PC-9 (cell line): ENCODE measurements at regions not wholly inside any gene's neighbourhood (a gene's known extent, or its start where the extent isn't known, plus 50 kb on each side); places are given as distances from the start of the nearest gene placed in this dataset.

ENCODE experiments used
- BruUV-seq: library from RNA; stranded (reverse); fragments of 400-500 nt; replicated peaks from 2 replicates; lab custom pipeline; 2021; lab: Mats Ljungman, UMichigan
- CTCF ChIA-PET: fragments of 300-600 bp; sonication (Branson Sonifier 250); formaldehyde crosslinking; loops from one replicate; lab custom pipeline; 2022; ENCODE audit warnings: antibody characterized with exemption; lab: Charles Lee
- POLR2A ChIA-PET: fragments of 300-600 bp; sonication (Branson Sonifier 250); formaldehyde crosslinking; loops from one replicate; lab custom pipeline; 2022; ENCODE audit warnings: antibody characterized with exemption; ENCODE audit not compliant: unreplicated experiment; lab: Charles Lee
- DNase-seq, 2 experiments: peaks; one replicate each; pipeline versions ENCODE4 v3.0.0 to v3.0.0-alpha.2; 2015 to 2022; ENCODE audit warnings: mixed read lengths in 1 of 2
- H2AFZ ChIP-seq: fragments of 200-600 bp; sonication (generic); 2 replicates; pipeline ENCODE4 v1.8.1; 2017; ENCODE audit warnings: antibody characterized with exemption
- H3F3A ChIP-seq: fragments of 200-600 bp; sonication (generic); 2 replicates; pipeline ENCODE4 v1.8.1; 2017; ENCODE audit warnings: antibody characterized with exemption, mild to moderate bottlenecking, low read depth; ENCODE audit not compliant: insufficient read depth
- H3K27ac ChIP-seq: fragments of 200-600 bp; sonication (generic); 2 replicates; pipeline ENCODE4 v1.6.1; 2016; ENCODE audit warnings: mixed run types
- H3K27me3 ChIP-seq: fragments of 200-600 bp; sonication (generic); 2 replicates; pipeline ENCODE4 v1.6.1; 2016; ENCODE audit warnings: low read depth, mixed run types; ENCODE audit not compliant: insufficient read depth
- H3K36me3 ChIP-seq: fragments of 200-600 bp; sonication (generic); 2 replicates; pipeline ENCODE4 v1.6.1; 2016; ENCODE audit warnings: low read depth, mixed run types
- H3K4me1 ChIP-seq: fragments of 200-600 bp; sonication (generic); replicated peaks from 2 replicates; pipeline ENCODE4 v1.6.1; 2016; ENCODE audit warnings: mixed run types; ENCODE audit not compliant: insufficient read depth
- H3K4me2 ChIP-seq: fragments of 200-600 bp; sonication (generic); 2 replicates; pipeline ENCODE4 v1.6.1; 2017; ENCODE audit warnings: mixed run types
- H3K4me3 ChIP-seq: fragments of 200-600 bp; sonication (generic); 2 replicates; pipeline ENCODE4 v1.6.1; 2016; ENCODE audit warnings: mixed run types
- H3K79me2 ChIP-seq: fragments of 200-600 bp; sonication (generic); 2 replicates; pipeline ENCODE4 v1.6.1; 2017; ENCODE audit warnings: low read depth, mixed run types
- H3K9me2 ChIP-seq: fragments of 200-600 bp; sonication (generic); 2 replicates; pipeline ENCODE4 v1.8.1; 2017; ENCODE audit warnings: mild to moderate bottlenecking; ENCODE audit not compliant: insufficient read depth
- H3K9me3 ChIP-seq: fragments of 200-600 bp; sonication (generic); 2 replicates; pipeline ENCODE4 v1.8.1; 2016; ENCODE audit warnings: low read depth; ENCODE audit not compliant: insufficient read depth
- H4K20me1 ChIP-seq: fragments of 200-600 bp; sonication (generic); 2 replicates; pipeline ENCODE4 v1.8.1; 2017; ENCODE audit not compliant: insufficient read depth
- CTCF ChIP-seq: fragments of 200-600 bp; sonication (generic); conservative IDR thresholded peaks from 2 replicates; pipeline ENCODE4 v1.6.1; 2017; ENCODE audit warnings: mixed run types, antibody characterized with exemption, mild to moderate bottlenecking, moderate library complexity
- EZH2 ChIP-seq: fragments of 200-600 bp; sonication (generic); IDR thresholded peaks from 2 replicates; pipeline ENCODE4 v1.8.0; 2017; ENCODE audit warnings: antibody characterized with exemption, low read depth
- intact Hi-C: fragments of 100-400 bp; cut with micrococcal nuclease; formaldehyde crosslinking; loops from one replicate; pipeline ENCODE4 v1.10.0; 2022; ENCODE audit not compliant: unreplicated experiment

- ChIA-PET CTCF (no interaction called here), POLR2A (no interaction called here)
- H3K9me2 ChIP-seq = no peaks in the 10 kb centered on the region
Observed at GRCh38 chr14:106500571-106500970, 974.2 kb downstream of the TMEM121 start.

GRCh38 chr14:106501898-106502297 is 975.5 kb downstream of the TMEM121 start:
- H3K79me2 ChIP-seq = no peaks in the 10 kb centered on the region
- H4K20me1 ChIP-seq = no peaks in the 10 kb centered on the region
- DNase-seq = no peak
- H3K9me3 ChIP-seq = no peaks in the 10 kb centered on the region
- H3K36me3 ChIP-seq = no peaks in the 10 kb centered on the region
- no peak overlapping the region for H2AFZ ChIP-seq
- H3K4me1 ChIP-seq = no peaks in the 10 kb centered on the region
- H3K4me2 ChIP-seq = no peak overlapping the region
- no peak overlapping the region for H3K27ac ChIP-seq
- ChIA-PET CTCF (no interaction called here), POLR2A (no interaction called here)
- no peaks in the 10 kb centered on the region for H3F3A ChIP-seq
- no TSS peak for BruUV-seq
- no peaks in the 10 kb centered on the region for H3K27me3 ChIP-seq
- no peaks in the 10 kb centered on the region for H3K9me2 ChIP-seq
- intact Hi-C loops = no loop called here
- TF ChIP-seq CTCF (no peak), EZH2 (no peak)
- no peak overlapping the region for H3K4me3 ChIP-seq

More at GRCh38 chr14:106500571-106500970, 974.2 kb downstream of the TMEM121 start:
- no TSS peak for BruUV-seq
- no peak overlapping the region for H3K4me3 ChIP-seq
- H3K27ac ChIP-seq = no peak overlapping the region
- H2AFZ ChIP-seq = no peak overlapping the region
- no peaks in the 10 kb centered on the region for H3K27me3 ChIP-seq
- no peaks in the 10 kb centered on the region for H3K79me2 ChIP-seq
- H3K4me1 ChIP-seq = no peaks in the 10 kb centered on the region
- no peak overlapping the region for H3K4me2 ChIP-seq
- DNase-seq = no peak
- TF ChIP-seq EZH2 (no peak), CTCF (no peak)
- intact Hi-C loops = no loop called here
- H3K9me3 ChIP-seq = no peaks in the 10 kb centered on the region
- no peaks in the 10 kb centered on the region for H3K36me3 ChIP-seq
- H4K20me1 ChIP-seq = no peaks in the 10 kb centered on the region
- no peaks in the 10 kb centered on the region for H3F3A ChIP-seq

- H3K4me1 ChIP-seq = no peaks in the 10 kb centered on the region
- intact Hi-C loops = no loop called here
- POLR2A ChIA-PET = no interaction called here
- no peak overlapping the region for H3K27ac ChIP-seq
- no peak overlapping the region for H3K4me3 ChIP-seq
- H3K4me2 ChIP-seq = no peak overlapping the region
- H3K9me2 ChIP-seq = no peaks in the 10 kb centered on the region
- BruUV-seq = no TSS peak
- H3K9me3 ChIP-seq = no peaks in the 10 kb centered on the region
- H3K36me3 ChIP-seq = no peaks in the 10 kb centered on the region
- H3K27me3 ChIP-seq = no peaks in the 10 kb centered on the region
- H3K79me2 ChIP-seq = no peaks in the 10 kb centered on the region
- H3F3A ChIP-seq = no peaks in the 10 kb centered on the region
- TF ChIP-seq CTCF = no peak
- H4K20me1 ChIP-seq = no peaks in the 10 kb centered on the region
- H2AFZ ChIP-seq = no peak overlapping the region
- CTCF ChIA-PET = no interaction called here
- DNase-seq = no peak
Observed at GRCh38 chr14:106505366-106505765, 979.0 kb downstream of the TMEM121 start.
